ENCODE measurements at regions not wholly inside any gene's neighbourhood (a gene's known extent, or its start where the extent isn't known, plus 50 kb on each side); places are given as distances from the start of the nearest gene placed in this dataset.

- H3K27ac ChIP-seq = no peak overlapping the region
- no peaks in the 10 kb centered on the region for H3K4me1 ChIP-seq (ENCODE audit: insufficient read depth)
- H3K4me3 ChIP-seq = no peak overlapping the region
- intact Hi-C loops (cut with DNase I) = no loop called here
- H3K27me3 ChIP-seq = no peaks in the 10 kb centered on the region
- no peaks in the 10 kb centered on the region for H3K9me3 ChIP-seq
- H3K36me3 ChIP-seq = no peaks in the 10 kb centered on the region
- WGBS, 3 donors = 76 to 94% (median 91%) methylated on average over 1 of the region's 1 CpG
- DNase-seq = no peak
- TF ChIP-seq CTCF (IDR thresholded peaks at IDR 0.05) = no peak
- no peak for TF ChIP-seq POLR2A (IDR thresholded peaks at IDR 0.05)
- TF ChIP-seq EP300 (IDR thresholded peaks at IDR 0.05) = no peak
These were observed 152.4 kb upstream of the ADCY1 start for GRCh38 chr7:45421806-45422205.

GRCh38 chr7:45430397-45430796 lies 143.8 kb upstream of the ADCY1 start:
- Histone ChIP-seq H3K27me3 (no peaks in the 10 kb centered on the region), H3K4me1 (ENCODE audit: insufficient read depth) (no peaks in the 10 kb centered on the region), H3K9me3 (no peaks in the 10 kb centered on the region), H3K27ac (no peak overlapping the region), H3K36me3 (no peaks in the 10 kb centered on the region), H3K4me3 (no peak overlapping the region)
- no peak for DNase-seq
- WGBS, 3 donors = 65 to 68% (median 66%) methylated on average over 8 of the region's 8 CpGs
- intact Hi-C loops (cut with DNase I) = no loop called here
- no peak for TF ChIP-seq POLR2A (IDR thresholded peaks at IDR 0.05)
- no peak for TF ChIP-seq CTCF (IDR thresholded peaks at IDR 0.05)
- no peak for TF ChIP-seq EP300 (IDR thresholded peaks at IDR 0.05)

GRCh38 chr7:45434167-45434784 lies 139.9 kb upstream of the ADCY1 start:
- no peak overlapping the region for H3K4me3 ChIP-seq
- no peak for TF ChIP-seq EP300 (IDR thresholded peaks at IDR 0.05)
- no peak for TF ChIP-seq POLR2A (IDR thresholded peaks at IDR 0.05)
- TF ChIP-seq CTCF (IDR thresholded peaks at IDR 0.05) = no peak
- H3K36me3 ChIP-seq = no peaks in the 10 kb centered on the region
- intact Hi-C loops (cut with DNase I) = no loop called here
- H3K27me3 ChIP-seq = no peaks in the 10 kb centered on the region
- H3K27ac ChIP-seq = no peak overlapping the region
- DNase-seq = no peak
- no peaks in the 10 kb centered on the region for H3K9me3 ChIP-seq
- 69 to 74% (median 69%) methylated on average over 6 of the region's 6 CpGs for WGBS, 3 donors
- no peaks in the 10 kb centered on the region for H3K4me1 ChIP-seq (ENCODE audit: insufficient read depth)

GRCh38 chr7:45435131-45435530 lies 139.0 kb upstream of the ADCY1 start:
- no peaks in the 10 kb centered on the region for H3K36me3 ChIP-seq
- H3K27me3 ChIP-seq = no peaks in the 10 kb centered on the region
- no peaks in the 10 kb centered on the region for H3K4me1 ChIP-seq (ENCODE audit: insufficient read depth)
- TF ChIP-seq CTCF (IDR thresholded peaks at IDR 0.05) (no peak), EP300 (IDR thresholded peaks at IDR 0.05) (no peak), POLR2A (IDR thresholded peaks at IDR 0.05) (no peak)
- no peak for DNase-seq
- no peak overlapping the region for H3K4me3 ChIP-seq
- no peak overlapping the region for H3K27ac ChIP-seq
- intact Hi-C loops (cut with DNase I) = no loop called here
- WGBS, 3 donors = 75 to 86% (median 76%) methylated on average over 3 of the region's 3 CpGs
- no peaks in the 10 kb centered on the region for H3K9me3 ChIP-seq

Data from ovary (tissue), 7 donors.